ENCODE measurements at regions not wholly inside any gene's neighbourhood (a gene's known extent, or its start where the extent isn't known, plus 50 kb on each side); places are given as distances from the start of the nearest gene placed in this dataset.

DNA sequence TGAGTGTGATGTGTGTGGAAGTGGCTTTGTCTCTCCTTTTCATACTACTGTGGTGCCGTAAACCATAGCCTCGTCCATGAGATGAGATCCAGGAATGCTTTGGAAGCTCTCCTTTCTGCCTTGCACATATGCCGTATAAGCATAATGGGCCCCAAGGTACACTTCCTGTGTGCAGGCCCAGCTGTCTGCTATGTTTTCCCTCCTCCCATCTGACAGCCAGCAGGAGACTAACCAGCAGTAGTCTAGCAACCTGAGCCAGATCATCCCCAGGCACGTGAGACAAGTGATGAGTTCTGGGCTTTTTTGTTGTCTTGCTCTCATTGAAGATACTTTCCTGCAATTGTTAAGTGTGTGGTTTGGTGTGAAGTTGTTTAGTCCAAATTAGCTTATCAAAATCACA lies 555.5 kb upstream of the LRRTM4 start:
- no peaks in the 10 kb centered on the region for H3K27me3 ChIP-seq (ENCODE audit: insufficient read depth, poor library complexity, severe bottlenecking)
- TF ChIP-seq GABPA (IDR thresholded peaks at IDR 0.05; ENCODE audit: low read depth) (no peak), POLR2AphosphoS5 (IDR thresholded peaks at IDR 0.05; ENCODE audit: low read depth) (no peak), SPI1 (IDR thresholded peaks at IDR 0.05; ENCODE audit: borderline replicate concordance, low read depth) (no peak)
- TF ChIP-seq, protein P1, sequence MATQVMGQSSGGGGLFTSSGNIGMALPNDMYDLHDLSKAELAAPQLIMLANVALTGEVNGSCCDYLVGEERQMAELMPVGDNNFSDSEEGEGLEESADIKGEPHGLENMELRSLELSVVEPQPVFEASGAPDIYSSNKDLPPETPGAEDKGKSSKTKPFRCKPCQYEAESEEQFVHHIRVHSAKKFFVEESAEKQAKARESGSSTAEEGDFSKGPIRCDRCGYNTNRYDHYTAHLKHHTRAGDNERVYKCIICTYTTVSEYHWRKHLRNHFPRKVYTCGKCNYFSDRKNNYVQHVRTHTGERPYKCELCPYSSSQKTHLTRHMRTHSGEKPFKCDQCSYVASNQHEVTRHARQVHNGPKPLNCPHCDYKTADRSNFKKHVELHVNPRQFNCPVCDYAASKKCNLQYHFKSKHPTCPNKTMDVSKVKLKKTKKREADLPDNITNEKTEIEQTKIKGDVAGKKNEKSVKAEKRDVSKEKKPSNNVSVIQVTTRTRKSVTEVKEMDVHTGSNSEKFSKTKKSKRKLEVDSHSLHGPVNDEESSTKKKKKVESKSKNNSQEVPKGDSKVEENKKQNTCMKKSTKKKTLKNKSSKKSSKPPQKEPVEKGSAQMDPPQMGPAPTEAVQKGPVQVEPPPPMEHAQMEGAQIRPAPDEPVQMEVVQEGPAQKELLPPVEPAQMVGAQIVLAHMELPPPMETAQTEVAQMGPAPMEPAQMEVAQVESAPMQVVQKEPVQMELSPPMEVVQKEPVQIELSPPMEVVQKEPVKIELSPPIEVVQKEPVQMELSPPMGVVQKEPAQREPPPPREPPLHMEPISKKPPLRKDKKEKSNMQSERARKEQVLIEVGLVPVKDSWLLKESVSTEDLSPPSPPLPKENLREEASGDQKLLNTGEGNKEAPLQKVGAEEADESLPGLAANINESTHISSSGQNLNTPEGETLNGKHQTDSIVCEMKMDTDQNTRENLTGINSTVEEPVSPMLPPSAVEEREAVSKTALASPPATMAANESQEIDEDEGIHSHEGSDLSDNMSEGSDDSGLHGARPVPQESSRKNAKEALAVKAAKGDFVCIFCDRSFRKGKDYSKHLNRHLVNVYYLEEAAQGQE (IDR thresholded peaks at IDR 0.05; ENCODE audit: insufficient replicate concordance, low read depth), result no peak
- TF ChIP-seq, protein P2, sequence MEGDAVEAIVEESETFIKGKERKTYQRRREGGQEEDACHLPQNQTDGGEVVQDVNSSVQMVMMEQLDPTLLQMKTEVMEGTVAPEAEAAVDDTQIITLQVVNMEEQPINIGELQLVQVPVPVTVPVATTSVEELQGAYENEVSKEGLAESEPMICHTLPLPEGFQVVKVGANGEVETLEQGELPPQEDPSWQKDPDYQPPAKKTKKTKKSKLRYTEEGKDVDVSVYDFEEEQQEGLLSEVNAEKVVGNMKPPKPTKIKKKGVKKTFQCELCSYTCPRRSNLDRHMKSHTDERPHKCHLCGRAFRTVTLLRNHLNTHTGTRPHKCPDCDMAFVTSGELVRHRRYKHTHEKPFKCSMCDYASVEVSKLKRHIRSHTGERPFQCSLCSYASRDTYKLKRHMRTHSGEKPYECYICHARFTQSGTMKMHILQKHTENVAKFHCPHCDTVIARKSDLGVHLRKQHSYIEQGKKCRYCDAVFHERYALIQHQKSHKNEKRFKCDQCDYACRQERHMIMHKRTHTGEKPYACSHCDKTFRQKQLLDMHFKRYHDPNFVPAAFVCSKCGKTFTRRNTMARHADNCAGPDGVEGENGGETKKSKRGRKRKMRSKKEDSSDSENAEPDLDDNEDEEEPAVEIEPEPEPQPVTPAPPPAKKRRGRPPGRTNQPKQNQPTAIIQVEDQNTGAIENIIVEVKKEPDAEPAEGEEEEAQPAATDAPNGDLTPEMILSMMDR (IDR thresholded peaks at IDR 0.05; ENCODE audit: insufficient read depth, low read length), result no peak
- no peak overlapping the region for H3K27ac ChIP-seq (replicated peaks)
- H3K4me3 ChIP-seq (replicated peaks; ENCODE audit: insufficient read depth, low read length), result no peak overlapping the region
- no peak for DNase-seq (ENCODE audit: low read depth in 1 of 2, low spot score in 1 of 2)

DNA sequence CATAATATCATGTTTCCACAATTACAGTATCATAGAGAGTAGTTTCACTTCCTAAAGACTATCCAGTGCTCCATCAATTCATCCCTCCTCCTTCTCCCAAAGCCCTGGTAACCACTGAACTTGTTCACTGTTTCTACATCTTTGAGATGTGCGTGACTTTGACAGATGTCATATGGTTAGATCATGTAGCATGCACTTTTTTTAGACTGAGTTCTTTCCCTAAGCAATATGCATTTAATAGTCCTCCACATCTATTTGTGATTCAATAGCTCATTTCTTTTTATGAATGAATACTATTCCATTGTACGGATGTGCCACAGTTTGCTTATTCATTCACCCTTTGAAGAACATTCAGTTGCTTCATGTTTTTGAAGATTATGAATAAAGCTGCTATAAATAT lies 560.4 kb upstream of the LRRTM4 start:
- no peak for DNase-seq (ENCODE audit: low read depth in 1 of 2, low spot score in 1 of 2)
- H3K4me3 ChIP-seq (replicated peaks; ENCODE audit: insufficient read depth, low read length), result no peak overlapping the region
- H3K27me3 ChIP-seq (ENCODE audit: insufficient read depth, poor library complexity, severe bottlenecking), result no peaks in the 10 kb centered on the region
- TF ChIP-seq SPI1 (IDR thresholded peaks at IDR 0.05; ENCODE audit: borderline replicate concordance, low read depth) (no peak), POLR2AphosphoS5 (IDR thresholded peaks at IDR 0.05; ENCODE audit: low read depth) (no peak), GABPA (IDR thresholded peaks at IDR 0.05; ENCODE audit: low read depth) (no peak)
- TF ChIP-seq, protein P1 (IDR thresholded peaks at IDR 0.05; ENCODE audit: insufficient replicate concordance, low read depth), result no peak
- TF ChIP-seq, protein P2 (IDR thresholded peaks at IDR 0.05; ENCODE audit: insufficient read depth, low read length), result no peak
- no peak overlapping the region for H3K27ac ChIP-seq (replicated peaks)

DNA sequence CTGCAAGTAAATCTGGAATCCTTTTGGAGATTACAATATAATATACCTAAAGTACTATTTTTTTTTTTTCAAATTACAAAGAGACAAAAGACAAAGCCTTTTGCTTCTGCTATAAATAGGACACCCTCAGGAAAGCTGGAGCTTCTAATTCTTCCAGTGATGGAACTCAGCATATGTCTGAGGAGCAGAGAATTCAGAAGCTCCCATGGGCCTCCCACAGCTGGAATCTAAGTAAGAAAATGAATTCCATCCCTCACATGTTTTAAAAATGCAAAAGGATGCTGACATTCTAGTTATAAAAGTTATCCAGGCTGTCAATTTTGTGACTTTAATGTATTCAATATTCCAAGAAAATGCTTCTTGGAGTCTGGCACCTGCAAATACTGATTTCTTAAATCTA lies 571.3 kb upstream of the LRRTM4 start:
- H3K27me3 ChIP-seq (ENCODE audit: insufficient read depth, poor library complexity, severe bottlenecking), result no peaks in the 10 kb centered on the region
- TF ChIP-seq SPI1 (IDR thresholded peaks at IDR 0.05; ENCODE audit: borderline replicate concordance, low read depth) (no peak), GABPA (IDR thresholded peaks at IDR 0.05; ENCODE audit: low read depth) (no peak)
- H3K4me3 ChIP-seq (replicated peaks; ENCODE audit: insufficient read depth, low read length), result no peak overlapping the region
- H3K27ac ChIP-seq (replicated peaks), result no peak overlapping the region
- DNase-seq (ENCODE audit: low read depth in 1 of 2, low spot score in 1 of 2), result no peak

DNA sequence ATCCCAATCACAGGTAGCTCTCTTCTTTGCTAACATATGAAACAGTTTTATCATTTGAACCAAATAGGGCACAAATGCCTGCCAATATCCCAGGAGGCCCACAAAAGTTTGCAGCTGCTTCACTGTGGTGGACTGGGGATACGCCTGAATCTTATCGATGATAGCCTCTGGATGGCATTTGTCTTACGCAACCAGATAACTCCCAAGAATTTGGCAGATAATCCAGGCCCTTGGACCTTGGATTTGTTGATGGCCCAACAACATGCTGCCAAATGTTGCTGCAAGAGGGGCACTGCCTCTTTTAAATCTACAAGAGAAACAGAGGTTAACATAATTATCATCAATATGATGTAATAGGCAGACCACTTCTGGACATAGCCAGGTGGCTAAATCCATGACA lies 587.1 kb upstream of the LRRTM4 start:
- TF ChIP-seq GABPA (IDR thresholded peaks at IDR 0.05; ENCODE audit: low read depth) (no peak), SPI1 (IDR thresholded peaks at IDR 0.05; ENCODE audit: borderline replicate concordance, low read depth) (no peak), POLR2AphosphoS5 (IDR thresholded peaks at IDR 0.05; ENCODE audit: low read depth) (no peak)
- TF ChIP-seq, protein P1 (IDR thresholded peaks at IDR 0.05; ENCODE audit: insufficient replicate concordance, low read depth), result no peak
- TF ChIP-seq, protein P2 (IDR thresholded peaks at IDR 0.05; ENCODE audit: insufficient read depth, low read length), result no peak

More for the DNA sequence above, 587.1 kb upstream of the LRRTM4 start:
- H3K27me3 ChIP-seq (ENCODE audit: insufficient read depth, poor library complexity, severe bottlenecking), result no peaks in the 10 kb centered on the region
- H3K4me3 ChIP-seq (replicated peaks; ENCODE audit: insufficient read depth, low read length), result no peak overlapping the region
- H3K27ac ChIP-seq (replicated peaks), result no peak overlapping the region
- no peak for DNase-seq (ENCODE audit: low read depth in 1 of 2, low spot score in 1 of 2)
